ENCODE measurements at regions not wholly inside any gene's neighbourhood (a gene's known extent, or its start where the extent isn't known, plus 50 kb on each side); places are given as distances from the start of the nearest gene placed in this dataset.

GRCh38 chr6:122894791-122895190 is 101.2 kb upstream of the CLVS2 start:
- Histone ChIP-seq H3K36me3 (ENCODE audit: control insufficient read depth, insufficient read depth, low read length) (no peaks in the 10 kb centered on the region), H3K4me3 (ENCODE audit: low read depth, low read length) (no peak overlapping the region), H3K27me3 (ENCODE audit: control insufficient read depth, insufficient read depth, low read length) (no peaks in the 10 kb centered on the region)
- FAIRE-seq: no peak
- DNase-seq (ENCODE audit: low read depth): no peak
- TF ChIP-seq, protein P1, sequence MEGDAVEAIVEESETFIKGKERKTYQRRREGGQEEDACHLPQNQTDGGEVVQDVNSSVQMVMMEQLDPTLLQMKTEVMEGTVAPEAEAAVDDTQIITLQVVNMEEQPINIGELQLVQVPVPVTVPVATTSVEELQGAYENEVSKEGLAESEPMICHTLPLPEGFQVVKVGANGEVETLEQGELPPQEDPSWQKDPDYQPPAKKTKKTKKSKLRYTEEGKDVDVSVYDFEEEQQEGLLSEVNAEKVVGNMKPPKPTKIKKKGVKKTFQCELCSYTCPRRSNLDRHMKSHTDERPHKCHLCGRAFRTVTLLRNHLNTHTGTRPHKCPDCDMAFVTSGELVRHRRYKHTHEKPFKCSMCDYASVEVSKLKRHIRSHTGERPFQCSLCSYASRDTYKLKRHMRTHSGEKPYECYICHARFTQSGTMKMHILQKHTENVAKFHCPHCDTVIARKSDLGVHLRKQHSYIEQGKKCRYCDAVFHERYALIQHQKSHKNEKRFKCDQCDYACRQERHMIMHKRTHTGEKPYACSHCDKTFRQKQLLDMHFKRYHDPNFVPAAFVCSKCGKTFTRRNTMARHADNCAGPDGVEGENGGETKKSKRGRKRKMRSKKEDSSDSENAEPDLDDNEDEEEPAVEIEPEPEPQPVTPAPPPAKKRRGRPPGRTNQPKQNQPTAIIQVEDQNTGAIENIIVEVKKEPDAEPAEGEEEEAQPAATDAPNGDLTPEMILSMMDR (IDR thresholded peaks at IDR 0.05; ENCODE audit: insufficient read depth, low read length, severe bottlenecking): no peak

DNA sequence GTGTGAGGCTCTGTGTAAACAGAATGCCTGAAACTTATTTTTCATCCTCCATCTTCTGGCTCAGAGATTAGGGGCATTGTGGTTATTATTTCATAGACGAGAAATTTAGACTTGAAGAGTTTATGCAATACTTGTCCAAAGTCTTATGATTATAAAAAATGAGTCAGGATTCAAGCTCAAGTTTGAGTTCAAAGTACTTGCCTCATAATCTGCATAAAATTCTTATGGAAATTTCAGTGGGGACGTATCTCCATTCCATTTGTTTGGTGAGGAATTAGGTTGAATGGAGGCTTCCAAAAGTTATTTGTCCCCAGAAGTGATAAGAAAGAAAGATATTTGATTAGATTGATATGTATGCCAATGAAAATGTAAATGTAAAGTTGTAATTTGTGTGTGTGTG is 93.7 kb upstream of the CLVS2 start:
- no peak for FAIRE-seq
- Histone ChIP-seq H3K4me3 (ENCODE audit: low read depth, low read length) (no peak overlapping the region), H3K27me3 (ENCODE audit: control insufficient read depth, insufficient read depth, low read length) (no peaks in the 10 kb centered on the region), H3K36me3 (ENCODE audit: control insufficient read depth, insufficient read depth, low read length) (no peaks in the 10 kb centered on the region)
- TF ChIP-seq, protein P1 (IDR thresholded peaks at IDR 0.05; ENCODE audit: insufficient read depth, low read length, severe bottlenecking): no peak
- DNase-seq (ENCODE audit: low read depth): no peak

DNA sequence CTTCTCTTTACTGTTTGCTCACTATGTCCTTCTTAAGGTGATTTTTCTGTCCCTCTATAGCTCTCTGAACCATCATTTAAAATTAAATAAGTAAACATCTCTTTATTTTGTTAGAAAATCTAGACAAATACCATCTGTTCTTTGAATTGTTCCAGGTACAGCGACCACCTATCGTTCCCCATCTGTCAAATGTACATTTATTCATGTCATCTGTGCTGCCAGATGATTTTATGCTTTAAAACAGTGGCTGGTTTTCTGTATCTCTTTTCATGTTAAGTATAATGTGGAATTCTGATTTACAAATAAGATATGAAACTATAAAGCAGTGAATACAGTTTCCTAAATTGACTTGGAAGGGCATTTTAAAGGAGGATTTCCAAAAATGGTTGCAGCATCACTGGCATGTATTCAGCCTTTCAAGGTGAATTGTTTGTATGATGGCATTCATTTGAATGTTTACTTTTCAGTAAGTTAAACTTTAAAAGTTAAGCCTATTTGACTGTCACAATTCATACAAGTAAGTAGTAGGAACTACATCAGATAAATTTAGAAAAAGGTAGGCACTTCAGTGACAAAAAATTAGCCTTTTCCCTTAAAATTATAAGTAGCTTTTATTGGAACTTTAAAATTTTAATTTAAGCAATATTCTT is 92.6 kb upstream of the CLVS2 start:
- no peaks in the 10 kb centered on the region for H3K36me3 ChIP-seq (ENCODE audit: control insufficient read depth, insufficient read depth, low read length)
- TF ChIP-seq, protein P1 (IDR thresholded peaks at IDR 0.05; ENCODE audit: insufficient read depth, low read length, severe bottlenecking): no peak
- no peak for DNase-seq (ENCODE audit: low read depth)
- FAIRE-seq: no peak
- H3K4me3 ChIP-seq (ENCODE audit: low read depth, low read length): no peak overlapping the region
- no peaks in the 10 kb centered on the region for H3K27me3 ChIP-seq (ENCODE audit: control insufficient read depth, insufficient read depth, low read length)

- H3K27me3 ChIP-seq (ENCODE audit: control insufficient read depth, insufficient read depth, low read length): no peaks in the 10 kb centered on the region
- DNase-seq (ENCODE audit: low read depth): no peak
- no peaks in the 10 kb centered on the region for H3K36me3 ChIP-seq (ENCODE audit: control insufficient read depth, insufficient read depth, low read length)
- no peak overlapping the region for H3K4me3 ChIP-seq (ENCODE audit: low read depth, low read length)
- FAIRE-seq: no peak
- TF ChIP-seq, protein P1 (IDR thresholded peaks at IDR 0.05; ENCODE audit: insufficient read depth, low read length, severe bottlenecking): no peak
Observed at GRCh38 chr6:122904166-122904565, 91.9 kb upstream of the CLVS2 start.

GRCh38 chr6:122913558-122913957 is 82.5 kb upstream of the CLVS2 start:
- TF ChIP-seq, protein P1 (IDR thresholded peaks at IDR 0.05; ENCODE audit: insufficient read depth, low read length, severe bottlenecking): no peak
- H3K4me3 ChIP-seq (ENCODE audit: low read depth, low read length): no peak overlapping the region
- H3K27me3 ChIP-seq (ENCODE audit: control insufficient read depth, insufficient read depth, low read length): no peaks in the 10 kb centered on the region
- H3K36me3 ChIP-seq (ENCODE audit: control insufficient read depth, insufficient read depth, low read length): no peaks in the 10 kb centered on the region
- DNase-seq (ENCODE audit: low read depth) (no peak), FAIRE-seq (no peak)

DNA sequence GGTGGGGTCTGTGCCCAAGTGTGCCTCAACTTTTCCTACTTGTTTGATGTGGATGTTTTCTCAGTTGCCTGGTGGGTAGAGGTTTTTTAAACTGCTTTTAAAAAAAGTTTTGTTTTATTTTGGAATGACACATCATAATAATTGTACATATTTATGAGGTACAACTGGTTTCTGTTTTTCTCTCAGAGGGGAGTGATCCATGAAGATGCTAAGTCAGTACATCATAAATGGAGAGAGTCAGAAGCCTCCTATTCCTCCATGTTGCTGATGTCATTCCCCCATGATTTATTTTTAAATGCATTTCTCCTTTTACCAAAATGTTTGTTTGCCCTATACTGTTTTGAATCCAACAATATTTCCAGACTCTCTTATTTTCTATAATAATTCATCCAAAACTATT is 77.3 kb upstream of the CLVS2 start:
- H3K36me3 ChIP-seq (ENCODE audit: control insufficient read depth, insufficient read depth, low read length): no peaks in the 10 kb centered on the region
- no peak overlapping the region for H3K4me3 ChIP-seq (ENCODE audit: low read depth, low read length)
- TF ChIP-seq, protein P1 (IDR thresholded peaks at IDR 0.05; ENCODE audit: insufficient read depth, low read length, severe bottlenecking): no peak
- FAIRE-seq: no peak
- DNase-seq (ENCODE audit: low read depth): no peak
- no peaks in the 10 kb centered on the region for H3K27me3 ChIP-seq (ENCODE audit: control insufficient read depth, insufficient read depth, low read length)
